Type B pancreatic cell (in vitro differentiated cells): ENCODE measurements at regions not wholly inside any gene's neighbourhood (a gene's known extent, or its start where the extent isn't known, plus 50 kb on each side); places are given as distances from the start of the nearest gene placed in this dataset.

Experiments
- DNase-seq: peaks from one replicate; pipeline ENCODE4 v3.0.0; 2021; ENCODE audit warnings: mixed read lengths; ENCODE audit not compliant: unreplicated experiment; ENCODE audit errors: extremely low spot score
- H3K27ac Mint-ChIP-seq: 2 replicates; pipeline ENCODE4 v1.8.0; 2021; ENCODE audit warnings: mild to moderate bottlenecking, mixed read lengths
- H3K27me3 Mint-ChIP-seq: 2 replicates; pipeline ENCODE4 v1.8.0; 2021; ENCODE audit warnings: mixed read lengths
- H3K36me3 Mint-ChIP-seq: 2 replicates; pipeline ENCODE4 v1.8.0; 2021; ENCODE audit warnings: mixed read lengths
- H3K4me1 Mint-ChIP-seq: one replicate; pipeline ENCODE4 v1.8.0; 2021; ENCODE audit warnings: mixed read lengths; ENCODE audit not compliant: unreplicated experiment
- H3K4me3 Mint-ChIP-seq: 2 replicates; pipeline ENCODE4 v1.8.0; 2021; ENCODE audit warnings: mild to moderate bottlenecking, mixed read lengths
- H3K9me3 Mint-ChIP-seq: 2 replicates; pipeline ENCODE4 v1.8.0; 2021; ENCODE audit warnings: mixed read lengths
- TF ChIP-seq, protein P1 (sequence below): fragments of 200-600 bp; sonication (generic); conservative IDR thresholded peaks from 2 replicates; pipeline ENCODE4 v1.5.0; 2021; ENCODE audit warnings: antibody characterized with exemption, mild to moderate bottlenecking

DNA sequence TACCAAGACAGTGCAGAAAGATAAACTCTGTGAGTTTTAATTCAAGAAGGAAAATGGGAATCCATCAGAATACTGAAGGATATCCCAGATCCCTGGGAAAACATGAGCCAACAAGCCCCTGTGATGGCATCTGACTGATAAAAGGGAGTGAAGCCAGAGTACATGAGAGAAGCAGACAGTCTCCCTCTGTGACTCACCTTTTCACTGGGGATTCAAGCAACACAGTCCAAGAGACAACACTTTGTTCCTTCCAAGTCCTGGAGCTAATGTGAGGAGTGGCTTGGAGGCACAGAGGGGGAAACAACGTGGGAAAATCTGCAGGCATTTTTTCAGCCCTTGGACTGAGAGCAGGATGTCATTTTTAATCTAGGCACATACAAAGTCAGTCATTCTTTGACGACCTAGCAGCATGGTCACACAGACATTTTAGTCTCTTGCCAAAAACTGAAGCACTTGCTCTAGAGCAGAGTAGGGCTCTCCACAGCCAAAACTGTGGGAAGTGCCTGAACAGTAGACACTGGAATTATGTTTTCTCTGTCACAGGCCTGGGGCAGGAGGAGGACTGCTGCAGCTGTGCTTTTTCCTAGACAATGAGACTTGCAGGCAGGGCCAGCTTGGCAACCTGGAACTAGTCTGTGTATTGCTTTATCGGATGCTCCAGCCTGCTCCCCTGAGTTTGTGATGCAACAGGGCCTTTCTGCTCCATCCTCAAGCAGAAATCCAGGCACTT, 465.0 kb upstream of the GJE1 start:
- no peak for DNase-seq

DNA sequence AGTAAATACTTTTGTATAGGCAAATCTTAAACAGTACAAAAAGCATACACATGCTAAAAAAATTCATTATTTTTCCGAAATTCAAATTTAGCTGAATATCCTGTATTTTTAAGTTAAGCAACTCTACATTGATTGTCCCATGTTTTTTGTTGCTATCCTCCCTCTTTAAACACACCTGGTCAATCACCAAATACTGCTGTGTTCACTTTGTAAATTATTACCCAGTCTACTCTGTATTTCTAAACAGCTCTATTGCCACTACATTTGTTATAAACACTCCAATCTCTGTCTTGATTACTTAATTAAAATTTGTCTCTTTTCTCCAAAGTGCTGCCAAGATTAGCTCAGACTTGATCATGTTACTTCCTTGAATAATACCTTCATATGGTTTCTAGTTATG, 466.5 kb upstream of the GJE1 start:
- peaks cover 5% of the 10 kb centered on the region for H3K4me1 Mint-ChIP-seq
- TF ChIP-seq, protein P1, sequence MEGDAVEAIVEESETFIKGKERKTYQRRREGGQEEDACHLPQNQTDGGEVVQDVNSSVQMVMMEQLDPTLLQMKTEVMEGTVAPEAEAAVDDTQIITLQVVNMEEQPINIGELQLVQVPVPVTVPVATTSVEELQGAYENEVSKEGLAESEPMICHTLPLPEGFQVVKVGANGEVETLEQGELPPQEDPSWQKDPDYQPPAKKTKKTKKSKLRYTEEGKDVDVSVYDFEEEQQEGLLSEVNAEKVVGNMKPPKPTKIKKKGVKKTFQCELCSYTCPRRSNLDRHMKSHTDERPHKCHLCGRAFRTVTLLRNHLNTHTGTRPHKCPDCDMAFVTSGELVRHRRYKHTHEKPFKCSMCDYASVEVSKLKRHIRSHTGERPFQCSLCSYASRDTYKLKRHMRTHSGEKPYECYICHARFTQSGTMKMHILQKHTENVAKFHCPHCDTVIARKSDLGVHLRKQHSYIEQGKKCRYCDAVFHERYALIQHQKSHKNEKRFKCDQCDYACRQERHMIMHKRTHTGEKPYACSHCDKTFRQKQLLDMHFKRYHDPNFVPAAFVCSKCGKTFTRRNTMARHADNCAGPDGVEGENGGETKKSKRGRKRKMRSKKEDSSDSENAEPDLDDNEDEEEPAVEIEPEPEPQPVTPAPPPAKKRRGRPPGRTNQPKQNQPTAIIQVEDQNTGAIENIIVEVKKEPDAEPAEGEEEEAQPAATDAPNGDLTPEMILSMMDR = no peak
- H3K27ac Mint-ChIP-seq = no peak overlapping the region
- H3K27me3 Mint-ChIP-seq = no peaks in the 10 kb centered on the region
- no peak for DNase-seq
- H3K36me3 Mint-ChIP-seq = no peaks in the 10 kb centered on the region
- H3K9me3 Mint-ChIP-seq = no peaks in the 10 kb centered on the region
- H3K4me3 Mint-ChIP-seq = no peak overlapping the region

More for the DNA sequence above, 465.0 kb upstream of the GJE1 start:
- Mint-ChIP-seq H3K27ac (no peak overlapping the region), H3K9me3 (no peaks in the 10 kb centered on the region), H3K36me3 (no peaks in the 10 kb centered on the region), H3K4me1 (peaks cover 5% of the 10 kb centered on the region), H3K4me3 (no peak overlapping the region), H3K27me3 (no peaks in the 10 kb centered on the region)
- TF ChIP-seq, protein P1 = no peak

DNA sequence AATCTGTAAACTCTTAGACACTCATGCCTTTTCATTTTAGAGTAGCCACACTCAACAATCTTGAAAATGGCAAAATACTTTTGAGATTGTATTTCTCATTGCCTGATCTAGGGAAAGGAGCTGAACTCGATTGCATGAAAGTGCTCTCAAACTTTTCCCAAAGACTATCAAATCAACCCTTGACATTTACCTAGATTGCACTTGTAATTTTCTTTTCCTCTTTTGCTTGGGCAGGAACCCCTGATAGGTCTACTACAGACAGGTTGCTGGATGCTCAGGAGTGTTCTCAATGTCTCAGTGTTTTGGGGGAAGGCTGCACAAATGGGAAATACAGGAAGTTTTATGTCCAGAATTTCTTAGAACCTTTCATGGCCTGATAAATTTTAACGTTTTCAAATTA, 468.0 kb upstream of the GJE1 start:
- Mint-ChIP-seq H3K4me1 (peaks cover 5% of the 10 kb centered on the region), H3K9me3 (no peaks in the 10 kb centered on the region), H3K27me3 (no peaks in the 10 kb centered on the region)

DNA sequence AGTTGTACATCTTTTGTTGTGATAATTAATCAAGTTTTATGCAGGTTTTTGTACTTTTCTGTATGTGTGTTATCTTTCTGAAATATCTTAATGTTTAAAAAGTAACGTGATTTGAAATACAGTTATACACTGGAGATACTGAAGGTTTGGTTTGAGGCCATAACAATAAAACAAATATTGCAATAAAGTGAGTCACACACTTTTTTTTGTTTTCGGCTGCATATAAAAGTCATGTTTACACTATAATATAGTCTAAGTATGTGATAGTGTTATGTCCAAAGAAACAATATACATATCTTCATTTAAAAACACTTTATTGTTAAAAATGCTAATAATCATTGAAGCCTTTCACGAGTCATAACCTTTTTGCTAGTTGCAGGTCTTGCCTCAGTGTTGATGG, 473.1 kb upstream of the GJE1 start:
- H3K9me3 Mint-ChIP-seq = peaks cover 5% of the 10 kb centered on the region
- no peak overlapping the region for H3K27ac Mint-ChIP-seq
- TF ChIP-seq, protein P1 = no peak
- H3K4me1 Mint-ChIP-seq = no peaks in the 10 kb centered on the region
- DNase-seq = no peak
- no peaks in the 10 kb centered on the region for H3K36me3 Mint-ChIP-seq
- H3K4me3 Mint-ChIP-seq = no peak overlapping the region
- H3K27me3 Mint-ChIP-seq = no peaks in the 10 kb centered on the region

More for the DNA sequence above, 468.0 kb upstream of the GJE1 start:
- TF ChIP-seq, protein P1 = no peak
- Mint-ChIP-seq H3K27ac (no peak overlapping the region), H3K36me3 (no peaks in the 10 kb centered on the region), H3K4me3 (no peak overlapping the region)
- DNase-seq = no peak

DNA sequence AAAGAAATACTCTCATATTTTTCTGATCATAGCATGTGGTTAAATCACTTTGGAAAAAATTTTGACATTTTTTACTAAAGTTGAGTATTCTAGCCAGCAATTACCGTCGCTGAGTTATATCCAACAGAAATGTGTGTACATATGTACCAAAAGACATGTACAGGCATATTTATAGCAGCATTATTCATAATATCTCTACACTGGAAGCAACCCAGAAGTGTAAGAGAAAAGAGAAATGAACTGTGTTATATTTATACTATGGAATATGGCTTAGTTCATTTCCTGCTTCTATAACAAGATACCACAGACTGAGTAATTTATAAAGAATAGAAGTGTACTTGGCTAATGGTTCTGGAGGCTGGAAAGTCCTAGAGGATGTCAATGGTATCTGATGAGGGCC, 474.0 kb upstream of the GJE1 start:
- H3K36me3 Mint-ChIP-seq = peaks cover 3% of the 10 kb centered on the region
- H3K4me3 Mint-ChIP-seq = no peak overlapping the region
- no peak overlapping the region for H3K27ac Mint-ChIP-seq
- TF ChIP-seq, protein P1 = no peak
- no peaks in the 10 kb centered on the region for H3K4me1 Mint-ChIP-seq
- DNase-seq = no peak
- H3K9me3 Mint-ChIP-seq = peaks cover 10% of the 10 kb centered on the region
- H3K27me3 Mint-ChIP-seq = no peaks in the 10 kb centered on the region

DNA sequence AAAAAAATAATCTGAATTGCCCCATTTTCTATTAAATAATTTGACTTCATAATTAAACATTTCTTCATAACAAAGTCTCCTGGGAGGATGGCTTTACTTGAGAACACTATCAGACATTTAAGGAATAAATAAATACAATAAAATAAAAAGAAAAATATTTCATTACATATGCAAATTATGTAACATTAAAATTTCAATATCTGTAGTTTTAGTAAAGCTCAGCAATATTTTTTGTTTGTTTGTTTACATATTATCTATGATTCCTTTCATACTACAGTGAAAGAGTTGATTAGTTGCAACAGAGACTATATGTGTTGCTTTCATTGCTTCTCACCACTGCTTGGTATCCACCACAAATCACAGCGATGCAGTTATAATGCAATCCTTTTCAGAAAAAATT, 474.9 kb upstream of the GJE1 start:
- no peak for DNase-seq
- no peak overlapping the region for H3K4me3 Mint-ChIP-seq
- TF ChIP-seq, protein P1 = no peak
- H3K9me3 Mint-ChIP-seq = peaks cover 10% of the 10 kb centered on the region
- H3K4me1 Mint-ChIP-seq = no peaks in the 10 kb centered on the region
- peaks cover 3% of the 10 kb centered on the region for H3K36me3 Mint-ChIP-seq
- no peaks in the 10 kb centered on the region for H3K27me3 Mint-ChIP-seq
- no peak overlapping the region for H3K27ac Mint-ChIP-seq
